ENCODE measurements at regions not wholly inside any gene's neighbourhood (a gene's known extent, or its start where the extent isn't known, plus 50 kb on each side); places are given as distances from the start of the nearest gene placed in this dataset.
"Not testable (repeated sequence)": the region's sequence is repeated elsewhere in the genome, so short reads cannot be mapped to it uniquely, and the experiment has no call there.

- FAIRE-seq = no peak
Measured at GRCh38 chr6:126724821-126725220, 384.9 kb downstream of the CENPW start.

GRCh38 chr6:126726454-126726853 is 386.5 kb downstream of the CENPW start:
- not testable (repeated sequence) for DNase-seq (ENCODE audit: insufficient read length, low spot score); FAIRE-seq

More at GRCh38 chr6:126724821-126725220, 384.9 kb downstream of the CENPW start:
- DNase-seq (ENCODE audit: insufficient read length, low spot score) = no peak

DNA sequence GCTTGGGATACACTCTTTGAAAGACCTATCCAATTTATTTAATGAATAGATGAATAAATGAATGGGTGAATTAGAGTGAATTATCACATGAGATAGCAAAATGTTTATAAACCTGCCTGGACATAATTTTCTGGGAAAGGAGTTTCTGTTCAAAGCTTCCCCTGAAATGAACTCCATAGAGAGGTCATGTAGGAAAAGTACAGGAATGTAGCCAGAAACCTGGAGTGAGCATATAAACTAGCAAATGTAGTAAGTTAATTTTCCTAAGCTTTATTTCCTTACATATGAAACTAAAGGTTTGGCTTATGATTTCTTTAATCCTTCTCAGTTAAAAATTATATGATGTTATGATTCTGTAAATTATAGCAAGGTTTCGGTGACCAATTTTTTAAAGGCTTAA is 380.3 kb upstream of the RSPO3 start:
- no peak for DNase-seq (ENCODE audit: insufficient read length, low spot score)
- no peak for FAIRE-seq

GRCh38 chr6:126738641-126739040 is 379.8 kb upstream of the RSPO3 start:
- FAIRE-seq = no peak
- no peak for DNase-seq (ENCODE audit: insufficient read length, low spot score)

DNA sequence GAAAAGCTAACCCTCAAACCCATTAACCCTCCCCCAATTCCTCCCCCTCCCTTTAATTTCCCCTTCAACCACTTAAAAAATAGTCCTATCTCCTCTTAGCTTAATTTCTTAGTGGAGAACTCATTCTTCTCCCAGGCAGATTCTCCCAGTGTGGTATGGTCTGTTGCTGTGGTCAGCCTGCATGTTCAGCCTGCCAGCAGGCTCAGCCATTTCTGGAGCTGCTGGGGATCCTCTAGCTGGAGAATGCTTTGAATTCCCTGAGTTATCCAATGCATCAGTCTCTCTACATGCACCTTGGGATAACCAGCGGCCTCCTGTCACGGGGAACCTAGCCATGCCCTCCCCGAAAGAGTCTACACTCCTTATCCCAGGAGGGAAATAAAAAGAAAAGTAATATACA is 375.4 kb upstream of the RSPO3 start:
- DNase-seq (ENCODE audit: insufficient read length, low spot score) = no peak
- FAIRE-seq = no peak

DNA sequence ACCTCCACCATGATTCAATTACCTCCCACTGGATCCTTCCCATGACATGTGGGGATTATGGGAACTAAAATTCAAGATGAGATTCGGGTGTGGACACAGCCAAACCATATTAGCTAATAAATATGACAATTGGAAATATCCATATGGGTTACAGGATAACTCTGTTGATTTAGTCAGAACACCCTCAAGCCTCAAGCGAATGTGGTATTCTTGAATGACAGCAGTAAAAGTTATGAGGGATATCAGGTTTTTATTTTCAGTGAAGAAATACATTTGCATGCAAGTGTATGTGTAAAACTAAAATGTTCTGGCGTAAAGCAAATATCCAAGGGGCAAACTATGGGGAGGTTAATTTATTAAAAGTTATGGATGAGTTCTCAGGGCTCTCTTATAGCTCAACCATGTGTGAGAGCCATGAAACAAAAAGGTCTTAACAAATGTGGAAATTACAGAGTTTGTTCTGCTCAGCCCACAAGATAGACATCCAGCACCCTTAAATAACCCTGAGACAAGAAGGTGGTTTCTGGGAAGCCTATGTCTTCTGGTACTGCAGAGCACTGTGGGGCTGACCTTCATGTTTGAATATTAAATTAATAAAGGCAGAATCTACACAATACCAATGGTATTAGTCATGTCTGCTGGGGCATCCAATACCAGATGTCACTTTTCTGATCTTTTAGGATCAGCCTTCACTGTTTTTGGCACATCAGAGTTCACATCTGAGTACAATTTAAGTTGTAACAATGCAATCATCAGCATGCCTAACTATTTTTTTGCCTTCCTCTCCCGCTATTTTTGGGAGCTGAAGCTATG is 370.5 kb upstream of the RSPO3 start:
- FAIRE-seq (no peak), DNase-seq (ENCODE audit: insufficient read length, low spot score) (no peak)

DNA sequence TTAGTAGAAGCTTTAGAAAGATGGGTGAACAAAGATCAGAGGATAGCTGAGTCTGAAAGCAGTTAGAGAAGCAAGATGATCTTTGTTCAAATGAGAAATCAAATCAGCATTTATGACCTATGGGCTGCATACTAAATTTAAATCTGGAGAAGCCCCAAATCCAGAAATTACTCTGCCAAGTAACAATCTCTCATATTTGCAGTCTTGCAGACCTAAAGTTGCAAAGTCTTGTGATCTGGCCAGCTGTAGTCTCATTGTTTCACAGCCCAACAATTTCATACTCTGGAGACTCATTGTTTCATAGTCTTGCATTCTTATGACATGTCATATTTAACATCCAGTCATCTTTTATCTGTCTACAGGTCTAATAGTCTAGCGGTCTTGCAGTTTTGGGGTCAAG is 364.9 kb upstream of the RSPO3 start:
- no peak for FAIRE-seq
- no peak for DNase-seq (ENCODE audit: insufficient read length, low spot score)

- no peak for FAIRE-seq
Measured at GRCh38 chr6:126761854-126762253, 356.6 kb upstream of the RSPO3 start.

DNA sequence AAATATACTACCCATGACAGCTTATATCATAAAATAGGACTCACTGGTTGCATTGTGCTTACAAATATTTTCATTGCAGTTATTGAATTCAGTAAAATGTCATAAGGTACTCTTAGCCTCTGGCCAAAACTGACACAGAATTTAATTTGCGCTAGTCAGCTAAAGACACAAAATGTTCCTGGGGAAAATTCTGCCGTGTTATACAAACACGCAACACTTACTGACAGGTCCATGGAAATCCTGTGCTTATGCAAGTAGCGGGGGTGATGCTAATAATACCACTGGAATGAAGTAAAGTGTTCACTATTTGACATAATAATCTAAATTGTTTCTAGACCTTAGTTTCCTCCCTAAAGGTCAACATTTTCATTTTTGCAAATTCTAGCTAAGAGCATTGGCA is 354.4 kb upstream of the RSPO3 start:
- no peak for FAIRE-seq

More at GRCh38 chr6:126761854-126762253, 356.6 kb upstream of the RSPO3 start:
- DNase-seq (ENCODE audit: insufficient read length, low spot score) = no peak

GRCh38 chr6:126764671-126765070 is 353.8 kb upstream of the RSPO3 start:
- DNase-seq (ENCODE audit: insufficient read length, low spot score) (no peak), FAIRE-seq (no peak)

More for the DNA sequence above, 354.4 kb upstream of the RSPO3 start:
- DNase-seq (ENCODE audit: insufficient read length, low spot score) = no peak

DNA sequence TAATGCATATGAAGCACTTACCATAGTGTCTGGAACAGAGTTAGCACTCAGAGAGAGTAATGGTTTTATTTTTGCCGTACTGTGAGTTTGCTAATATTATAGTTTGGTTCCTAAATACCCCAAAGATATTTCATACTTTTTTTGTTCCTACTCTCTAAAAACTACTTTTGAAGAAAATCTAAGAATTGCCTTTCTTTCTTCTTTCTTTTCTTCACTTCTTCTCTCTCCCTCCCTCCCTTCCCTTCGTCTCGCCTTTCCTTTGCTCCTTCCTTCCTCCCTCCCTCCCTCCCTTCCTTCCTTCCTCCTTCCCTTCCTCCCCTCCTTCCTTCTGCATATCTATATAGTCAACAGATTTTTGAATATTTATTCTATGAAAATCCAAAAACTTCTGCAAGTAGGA is 351.7 kb upstream of the RSPO3 start:
- FAIRE-seq (no peak), DNase-seq (ENCODE audit: insufficient read length, low spot score) (no peak)

DNA sequence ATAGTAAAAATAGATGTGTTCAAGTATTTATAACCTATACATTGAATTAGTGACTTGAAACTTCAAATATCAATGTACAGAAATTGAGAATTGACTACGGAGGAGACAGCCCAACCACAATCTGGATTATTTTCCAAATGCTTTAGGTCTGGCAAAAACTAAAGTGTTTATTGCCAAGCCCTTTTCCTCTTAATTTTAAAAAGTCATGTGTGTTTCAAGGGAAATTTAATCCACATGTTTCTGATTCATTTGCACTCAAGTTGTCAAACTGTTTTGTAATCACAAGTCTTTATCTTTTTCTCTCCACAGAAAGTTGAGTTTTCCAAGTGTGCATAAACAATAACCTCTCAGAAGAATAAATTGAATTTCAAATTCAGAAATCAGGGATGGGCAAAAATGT is 350.8 kb upstream of the RSPO3 start:
- FAIRE-seq (no peak), DNase-seq (ENCODE audit: insufficient read length, low spot score) (no peak)

GRCh38 chr6:126770176-126770575 is 348.3 kb upstream of the RSPO3 start:
- FAIRE-seq (no peak), DNase-seq (ENCODE audit: insufficient read length, low spot score) (no peak)

DNA sequence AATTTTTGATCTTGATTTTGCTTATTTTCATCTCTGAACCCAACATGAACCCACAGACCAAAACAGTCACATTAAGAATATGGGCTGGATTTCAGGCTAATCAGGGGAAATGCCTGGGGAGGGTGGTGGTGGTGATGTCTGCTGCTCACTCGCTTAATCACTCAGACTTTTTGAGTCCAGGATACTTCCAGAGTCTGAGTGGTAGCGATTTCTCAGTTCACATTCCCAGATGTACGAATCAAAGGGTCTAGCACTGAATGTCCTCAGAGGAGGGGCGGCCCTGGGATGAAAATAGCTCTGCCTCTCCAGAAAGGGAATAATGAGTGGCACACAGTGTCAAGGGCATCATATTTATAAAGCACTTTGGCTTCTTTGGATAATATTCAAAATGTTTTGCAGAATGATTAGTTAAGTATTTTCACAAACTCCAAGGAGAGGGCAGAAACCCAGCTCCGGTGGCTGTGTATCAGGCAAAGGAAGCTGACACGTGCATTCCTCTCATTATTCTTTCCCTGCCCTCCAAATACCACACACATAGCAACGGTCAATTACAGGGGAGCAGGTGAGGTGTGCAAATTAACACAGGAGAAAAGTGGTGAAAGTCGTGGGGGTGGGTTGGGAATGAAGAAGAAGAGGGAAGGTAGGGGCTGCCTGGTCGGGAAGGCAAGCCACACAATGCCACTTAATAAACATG is 345.2 kb upstream of the RSPO3 start:
- FAIRE-seq = no peak
- DNase-seq (ENCODE audit: insufficient read length, low spot score) = no peak

GRCh38 chr6:126779331-126779730 is 339.1 kb upstream of the RSPO3 start:
- no peak for FAIRE-seq
- no peak for DNase-seq (ENCODE audit: insufficient read length, low spot score)

GRCh38 chr6:126781582-126781981 is 336.9 kb upstream of the RSPO3 start:
- DNase-seq (ENCODE audit: insufficient read length, low spot score) (no peak), FAIRE-seq (no peak)

- FAIRE-seq = no peak
- DNase-seq (ENCODE audit: insufficient read length, low spot score) = no peak
Measured at GRCh38 chr6:126784161-126784790, 334.2 kb upstream of the RSPO3 start.

DNA sequence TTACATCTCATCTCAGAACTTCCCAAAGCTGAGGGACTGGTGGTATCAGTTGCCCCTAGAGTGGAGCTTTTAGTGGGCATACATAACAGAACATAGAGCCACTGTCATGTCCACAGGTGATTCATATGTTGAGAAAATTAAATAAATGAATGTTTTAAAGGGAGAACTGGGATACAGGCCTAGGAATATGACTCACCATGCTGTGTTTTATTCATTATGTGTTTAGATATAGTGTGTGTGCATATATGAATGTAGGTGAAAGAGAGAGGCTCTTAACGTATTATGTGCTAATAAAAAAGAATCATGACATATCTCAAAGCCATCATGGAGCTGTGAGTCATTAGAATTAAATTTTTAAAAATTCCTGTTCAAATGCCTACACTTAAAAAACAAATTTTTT is 332.2 kb upstream of the RSPO3 start:
- FAIRE-seq (no peak), DNase-seq (ENCODE audit: insufficient read length, low spot score) (no peak)

DNA sequence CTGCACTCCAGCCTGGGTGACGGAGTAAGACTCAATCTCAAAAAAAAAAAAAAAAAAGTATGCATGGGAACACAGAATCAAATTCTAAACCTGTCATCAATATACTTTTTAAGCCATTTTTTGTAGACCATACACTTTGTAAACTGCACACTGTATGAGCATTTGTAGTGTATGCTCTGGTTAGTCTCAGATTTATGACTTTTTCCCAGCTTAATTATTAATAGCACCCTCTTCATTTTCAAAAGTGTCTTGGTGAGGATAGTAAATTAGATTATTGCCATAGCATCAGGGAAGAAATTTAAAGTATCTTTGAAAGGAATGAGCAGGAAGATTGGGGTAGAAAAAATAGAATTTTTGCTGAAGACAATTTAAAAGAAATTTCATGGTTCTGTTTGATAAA is 330.8 kb upstream of the RSPO3 start:
- DNase-seq (ENCODE audit: insufficient read length, low spot score) = no peak
- FAIRE-seq = no peak

- FAIRE-seq = no peak
- DNase-seq (ENCODE audit: insufficient read length, low spot score) = no peak
Measured at GRCh38 chr6:126788861-126789365, 329.6 kb upstream of the RSPO3 start.

- no peak for DNase-seq (ENCODE audit: insufficient read length, low spot score)
- FAIRE-seq = no peak
Measured at GRCh38 chr6:126792340-126793085, 326.0 kb upstream of the RSPO3 start.
